ENCODE measurements at regions not wholly inside any gene's neighbourhood (a gene's known extent, or its start where the extent isn't known, plus 50 kb on each side); places are given as distances from the start of the nearest gene placed in this dataset.

- intact Hi-C loops (cut with DNase I), result no loop called here
- H3K27ac ChIP-seq, result no peak overlapping the region
- no peaks in the 10 kb centered on the region for H3K36me3 ChIP-seq
- no peak for DNase-seq
- TF ChIP-seq CTCF (IDR thresholded peaks at IDR 0.05), result no peak
- no peak for FAIRE-seq
- no peak overlapping the region for H3K4me3 ChIP-seq
- WGBS, 2 donors, result 52 to 64% methylated on average over 7 of the region's 7 CpGs
- no peak for ATAC-seq
- H3K27me3 ChIP-seq, result no peaks in the 10 kb centered on the region
- H3K9me3 ChIP-seq, result no peaks in the 10 kb centered on the region
- no peaks in the 10 kb centered on the region for H3K4me1 ChIP-seq
Measured at GRCh38 chr5:23169660-23170416, 316.7 kb upstream of the CDH12 start.

- no peak for TF ChIP-seq CTCF (IDR thresholded peaks at IDR 0.05)
- H3K27ac ChIP-seq, result no peak overlapping the region
- H3K9me3 ChIP-seq, result no peaks in the 10 kb centered on the region
- no peak for ATAC-seq
- H3K4me3 ChIP-seq, result no peak overlapping the region
- no peaks in the 10 kb centered on the region for H3K27me3 ChIP-seq
- H3K4me1 ChIP-seq, result no peaks in the 10 kb centered on the region
- no peaks in the 10 kb centered on the region for H3K36me3 ChIP-seq
- intact Hi-C loops (cut with DNase I), result no loop called here
- FAIRE-seq, result no peak
- no peak for DNase-seq
Measured at GRCh38 chr5:23164971-23165370, 311.8 kb upstream of the CDH12 start.

GRCh38 chr5:23158179-23158578, 305.0 kb upstream of the CDH12 start:
- Histone ChIP-seq H3K4me1 (no peaks in the 10 kb centered on the region), H3K27ac (no peak overlapping the region), H3K27me3 (no peaks in the 10 kb centered on the region), H3K36me3 (no peaks in the 10 kb centered on the region), H3K4me3 (no peak overlapping the region), H3K9me3 (no peaks in the 10 kb centered on the region)
- no peak for TF ChIP-seq CTCF (IDR thresholded peaks at IDR 0.05)
- 58 to 64% methylated on average over 2 of the region's 2 CpGs for WGBS, 2 donors
- DNase-seq (no peak), FAIRE-seq (no peak), ATAC-seq (no peak)
- intact Hi-C loops (cut with DNase I), result no loop called here

- no peak for ATAC-seq
- Histone ChIP-seq H3K9me3 (no peaks in the 10 kb centered on the region), H3K27ac (no peak overlapping the region), H3K4me1 (no peaks in the 10 kb centered on the region), H3K4me3 (no peak overlapping the region), H3K36me3 (no peaks in the 10 kb centered on the region), H3K27me3 (no peaks in the 10 kb centered on the region)
- TF ChIP-seq CTCF (IDR thresholded peaks at IDR 0.05), result no peak
- no peak for FAIRE-seq
- WGBS, 2 donors, result 57 to 71% methylated on average over 1 of the region's 1 CpG
- intact Hi-C loops (cut with DNase I), result no loop called here
- DNase-seq, result no peak
Measured at GRCh38 chr5:23157716-23158115, 304.6 kb upstream of the CDH12 start.

- no peak for DNase-seq
- FAIRE-seq, result no peak
- Histone ChIP-seq H3K27me3 (no peaks in the 10 kb centered on the region), H3K4me3 (no peak overlapping the region), H3K36me3 (no peaks in the 10 kb centered on the region), H3K27ac (no peak overlapping the region), H3K9me3 (no peaks in the 10 kb centered on the region), H3K4me1 (no peaks in the 10 kb centered on the region)
- TF ChIP-seq CTCF (IDR thresholded peaks at IDR 0.05), result no peak
- intact Hi-C loops (cut with DNase I), result no loop called here
- 56 to 60% methylated on average over 1 of the region's 1 CpG for WGBS, 2 donors
- no peak for ATAC-seq
Measured at GRCh38 chr5:23157169-23157568, 304.0 kb upstream of the CDH12 start.

All from pancreas (tissue), 10 donors.